ENCODE measurements at regions not wholly inside any gene's neighbourhood (a gene's known extent, or its start where the extent isn't known, plus 50 kb on each side); places are given as distances from the start of the nearest gene placed in this dataset.

DNA sequence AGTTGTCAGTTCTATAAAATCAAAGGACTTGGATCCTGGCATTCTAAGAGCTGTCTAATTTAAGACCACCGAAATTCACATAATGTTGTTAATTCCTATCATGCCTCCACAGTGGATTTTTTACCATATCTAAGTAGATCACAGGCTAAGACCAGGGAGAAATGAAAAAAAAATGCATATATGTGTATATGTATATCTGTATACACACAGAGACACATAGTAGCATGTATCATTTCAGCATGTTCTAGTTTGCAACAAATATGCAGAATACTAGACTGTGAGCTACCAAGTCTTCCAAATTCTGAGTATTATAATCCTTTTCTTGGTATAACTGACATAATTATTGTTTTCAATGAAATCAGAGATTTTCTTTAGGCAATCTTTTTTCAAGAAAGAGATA lies 267.6 kb upstream of the TSHZ2 start:
- no peak for TF ChIP-seq HDGF (IDR thresholded peaks at IDR 0.05)
- TF ChIP-seq FOXM1 (IDR thresholded peaks at IDR 0.05; ENCODE audit: low read depth, low read length), result no peak
- no peak for TF ChIP-seq RUNX3 (IDR thresholded peaks at IDR 0.05; ENCODE audit: low read length)
- no peak for TF ChIP-seq NRF1 (conservative IDR thresholded peaks at IDR 0.05; ENCODE audit: low read depth, low read length)
- TF ChIP-seq, protein P1, sequence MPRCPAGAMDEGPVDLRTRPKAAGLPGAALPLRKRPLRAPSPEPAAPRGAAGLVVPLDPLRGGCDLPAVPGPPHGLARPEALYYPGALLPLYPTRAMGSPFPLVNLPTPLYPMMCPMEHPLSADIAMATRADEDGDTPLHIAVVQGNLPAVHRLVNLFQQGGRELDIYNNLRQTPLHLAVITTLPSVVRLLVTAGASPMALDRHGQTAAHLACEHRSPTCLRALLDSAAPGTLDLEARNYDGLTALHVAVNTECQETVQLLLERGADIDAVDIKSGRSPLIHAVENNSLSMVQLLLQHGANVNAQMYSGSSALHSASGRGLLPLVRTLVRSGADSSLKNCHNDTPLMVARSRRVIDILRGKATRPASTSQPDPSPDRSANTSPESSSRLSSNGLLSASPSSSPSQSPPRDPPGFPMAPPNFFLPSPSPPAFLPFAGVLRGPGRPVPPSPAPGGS (IDR thresholded peaks at IDR 0.05; ENCODE audit: borderline replicate concordance, insufficient read depth, low read depth, low read length, poor library complexity, severe bottlenecking), result no peak
- TF ChIP-seq, protein P2, sequence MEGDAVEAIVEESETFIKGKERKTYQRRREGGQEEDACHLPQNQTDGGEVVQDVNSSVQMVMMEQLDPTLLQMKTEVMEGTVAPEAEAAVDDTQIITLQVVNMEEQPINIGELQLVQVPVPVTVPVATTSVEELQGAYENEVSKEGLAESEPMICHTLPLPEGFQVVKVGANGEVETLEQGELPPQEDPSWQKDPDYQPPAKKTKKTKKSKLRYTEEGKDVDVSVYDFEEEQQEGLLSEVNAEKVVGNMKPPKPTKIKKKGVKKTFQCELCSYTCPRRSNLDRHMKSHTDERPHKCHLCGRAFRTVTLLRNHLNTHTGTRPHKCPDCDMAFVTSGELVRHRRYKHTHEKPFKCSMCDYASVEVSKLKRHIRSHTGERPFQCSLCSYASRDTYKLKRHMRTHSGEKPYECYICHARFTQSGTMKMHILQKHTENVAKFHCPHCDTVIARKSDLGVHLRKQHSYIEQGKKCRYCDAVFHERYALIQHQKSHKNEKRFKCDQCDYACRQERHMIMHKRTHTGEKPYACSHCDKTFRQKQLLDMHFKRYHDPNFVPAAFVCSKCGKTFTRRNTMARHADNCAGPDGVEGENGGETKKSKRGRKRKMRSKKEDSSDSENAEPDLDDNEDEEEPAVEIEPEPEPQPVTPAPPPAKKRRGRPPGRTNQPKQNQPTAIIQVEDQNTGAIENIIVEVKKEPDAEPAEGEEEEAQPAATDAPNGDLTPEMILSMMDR (IDR thresholded peaks at IDR 0.05 in 2 of 3, conservative IDR thresholded peaks at IDR 0.05 in 1 of 3; ENCODE audit: control insufficient read depth in 2 of 3, extremely low read depth in 1 of 3, insufficient read depth in 1 of 3, low read depth in 3 of 3, low read length in 3 of 3), result no peak
- no peak for TF ChIP-seq BCL11A (IDR thresholded peaks at IDR 0.05; ENCODE audit: low read depth, low read length)
- no peak for TF ChIP-seq JUND (IDR thresholded peaks at IDR 0.05; ENCODE audit: low read depth, low read length)
- TF ChIP-seq GATAD2B (conservative IDR thresholded peaks at IDR 0.05; ENCODE audit: low read depth), result no peak
- no peak for TF ChIP-seq HDAC6 (IDR thresholded peaks at IDR 0.05; ENCODE audit: unreplicated experiment)
- TF ChIP-seq, protein P3, sequence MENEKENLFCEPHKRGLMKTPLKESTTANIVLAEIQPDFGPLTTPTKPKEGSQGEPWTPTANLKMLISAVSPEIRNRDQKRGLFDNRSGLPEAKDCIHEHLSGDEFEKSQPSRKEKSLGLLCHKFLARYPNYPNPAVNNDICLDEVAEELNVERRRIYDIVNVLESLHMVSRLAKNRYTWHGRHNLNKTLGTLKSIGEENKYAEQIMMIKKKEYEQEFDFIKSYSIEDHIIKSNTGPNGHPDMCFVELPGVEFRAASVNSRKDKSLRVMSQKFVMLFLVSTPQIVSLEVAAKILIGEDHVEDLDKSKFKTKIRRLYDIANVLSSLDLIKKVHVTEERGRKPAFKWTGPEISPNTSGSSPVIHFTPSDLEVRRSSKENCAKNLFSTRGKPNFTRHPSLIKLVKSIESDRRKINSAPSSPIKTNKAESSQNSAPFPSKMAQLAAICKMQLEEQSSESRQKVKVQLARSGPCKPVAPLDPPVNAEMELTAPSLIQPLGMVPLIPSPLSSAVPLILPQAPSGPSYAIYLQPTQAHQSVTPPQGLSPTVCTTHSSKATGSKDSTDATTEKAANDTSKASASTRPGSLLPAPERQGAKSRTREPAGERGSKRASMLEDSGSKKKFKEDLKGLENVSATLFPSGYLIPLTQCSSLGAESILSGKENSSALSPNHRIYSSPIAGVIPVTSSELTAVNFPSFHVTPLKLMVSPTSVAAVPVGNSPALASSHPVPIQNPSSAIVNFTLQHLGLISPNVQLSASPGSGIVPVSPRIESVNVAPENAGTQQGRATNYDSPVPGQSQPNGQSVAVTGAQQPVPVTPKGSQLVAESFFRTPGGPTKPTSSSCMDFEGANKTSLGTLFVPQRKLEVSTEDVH (IDR thresholded peaks at IDR 0.05; ENCODE audit: low read depth, partially characterized antibody), result no peak
- TF ChIP-seq, protein P4, sequence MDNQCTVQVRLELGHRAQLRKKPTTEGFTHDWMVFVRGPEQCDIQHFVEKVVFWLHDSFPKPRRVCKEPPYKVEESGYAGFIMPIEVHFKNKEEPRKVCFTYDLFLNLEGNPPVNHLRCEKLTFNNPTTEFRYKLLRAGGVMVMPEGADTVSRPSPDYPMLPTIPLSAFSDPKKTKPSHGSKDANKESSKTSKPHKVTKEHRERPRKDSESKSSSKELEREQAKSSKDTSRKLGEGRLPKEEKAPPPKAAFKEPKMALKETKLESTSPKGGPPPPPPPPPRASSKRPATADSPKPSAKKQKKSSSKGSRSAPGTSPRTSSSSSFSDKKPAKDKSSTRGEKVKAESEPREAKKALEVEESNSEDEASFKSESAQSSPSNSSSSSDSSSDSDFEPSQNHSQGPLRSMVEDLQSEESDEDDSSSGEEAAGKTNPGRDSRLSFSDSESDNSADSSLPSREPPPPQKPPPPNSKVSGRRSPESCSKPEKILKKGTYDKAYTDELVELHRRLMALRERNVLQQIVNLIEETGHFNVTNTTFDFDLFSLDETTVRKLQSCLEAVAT (IDR thresholded peaks at IDR 0.05), result no peak
- TF ChIP-seq ZZZ3 (IDR thresholded peaks at IDR 0.05; ENCODE audit: control insufficient read depth, insufficient read length, low read depth), result no peak
- no peak for TF ChIP-seq DPF2 (IDR thresholded peaks at IDR 0.05)
- TF ChIP-seq EP300 (IDR thresholded peaks at IDR 0.05; ENCODE audit: borderline replicate concordance in 1 of 2, control insufficient read depth in 1 of 2, low read depth in 2 of 2, low read length in 2 of 2), result no peak
- TF ChIP-seq BHLHE40 (IDR thresholded peaks at IDR 0.05; ENCODE audit: borderline replicate concordance in 1 of 2, low read depth in 2 of 2, low read length in 1 of 2), result no peak
- no peak overlapping the region for H2AFZ ChIP-seq (ENCODE audit: control insufficient read depth, low read depth, low read length)
- no peaks in the 10 kb centered on the region for H3K4me1 ChIP-seq (ENCODE audit: control insufficient read depth, insufficient read depth, low read length)

More for the DNA sequence above, 267.6 kb upstream of the TSHZ2 start:
- DNase-seq (ENCODE audit: low read depth, low spot score) (no peak), ATAC-seq (no peak), FAIRE-seq (no peak)
- CTCF ChIA-PET, result interaction anchor here (0.6 kb wide), 1 partner anchor 818 kb away, joined by 3 read pairs; no protein-coding TSS in a partner anchor
- H3K27me3 ChIP-seq (replicated peaks in 1 of 2; ENCODE audit: control insufficient read depth in 2 of 2, insufficient read depth in 2 of 2, low read length in 1 of 2), result no peaks in the 10 kb centered on the region
- no peak overlapping the region for H3K4me3 ChIP-seq
- SMC1A ChIA-PET (ENCODE audit: uncharacterized antibody, unreplicated experiment), result no interaction called here
- in situ Hi-C loops (cut with MboI) (no loop called here), intact Hi-C loops (cut with micrococcal nuclease; ENCODE audit: unreplicated experiment) (no loop called here)
- H3K9ac ChIP-seq (ENCODE audit: control insufficient read depth, insufficient read depth, low read length), result no peak overlapping the region
- H3K9me3 ChIP-seq (replicated peaks; ENCODE audit: control insufficient read depth, insufficient read depth, low read length), result no peaks in the 10 kb centered on the region
- 0% methylated on average over 1 of the region's 1 CpG for WGBS (ENCODE audit: insufficient coverage, insufficient replicate concordance, low lambda C conversion rate, missing lambda C conversion rate)
- RAD21 ChIA-PET (ENCODE audit: unreplicated experiment), result no interaction called here
- no TSS peak for BruUV-seq (replicated peaks)
- POLR2A ChIA-PET, result no interaction called here
- H3K27ac ChIP-seq (ENCODE audit: control insufficient read depth, insufficient read depth), result no peak overlapping the region
- no peaks in the 10 kb centered on the region for H3K36me3 ChIP-seq (ENCODE audit: control insufficient read depth in 2 of 2, insufficient read depth in 2 of 2, low read length in 1 of 2)
- no peaks in the 10 kb centered on the region for H3K79me2 ChIP-seq (ENCODE audit: control insufficient read depth, insufficient read depth, low read length)
- no peaks in the 10 kb centered on the region for H4K20me1 ChIP-seq (ENCODE audit: control insufficient read depth, insufficient read depth)
- H3K4me2 ChIP-seq (ENCODE audit: control insufficient read depth, insufficient read depth), result no peak overlapping the region

Measured in GM12878 (cell line).